SK-N-MC (cell line): ENCODE measurements at regions not wholly inside any gene's neighbourhood (a gene's known extent, or its start where the extent isn't known, plus 50 kb on each side); places are given as distances from the start of the nearest gene placed in this dataset.

Experiments
- EZH2 ChIP-seq: fragments of 200-600 bp; sonication (generic); IDR thresholded peaks from one replicate; pipeline ENCODE4 v1.6.1; 2017; ENCODE audit warnings: antibody characterized with exemption
- POLR2AphosphoS5 ChIP-seq: IDR thresholded peaks from 2 replicates; pipeline ENCODE4 v1.6.1; 2012; ENCODE audit warnings: mild to moderate bottlenecking, low read depth, low read length, borderline replicate concordance

DNA sequence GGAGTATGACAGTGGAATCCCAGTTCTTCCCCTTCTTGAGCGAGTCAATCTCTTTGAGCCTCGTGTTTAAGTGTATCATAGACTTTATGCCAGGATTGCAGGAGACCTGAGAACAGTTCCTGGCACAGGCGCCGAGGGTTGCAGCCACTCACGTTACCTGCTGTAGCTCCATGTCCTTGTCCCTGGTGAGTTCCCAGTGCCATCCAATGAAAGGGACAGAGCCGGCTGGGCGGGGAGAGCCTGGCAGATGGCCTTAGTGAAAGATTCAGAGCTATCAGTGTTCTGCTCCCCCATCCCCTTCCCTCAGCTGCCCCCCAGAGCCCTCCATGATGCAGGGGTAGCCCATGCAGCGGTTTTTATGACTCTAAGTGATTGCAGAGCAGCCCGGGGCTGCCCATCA, 554.0 kb downstream of the BNC2 start:
- no peak for TF ChIP-seq EZH2
- no peak for TF ChIP-seq POLR2AphosphoS5
